ENCODE measurements at regions not wholly inside any gene's neighbourhood (a gene's known extent, or its start where the extent isn't known, plus 50 kb on each side); places are given as distances from the start of the nearest gene placed in this dataset.
"Not testable (repeated sequence)": the region's sequence is repeated elsewhere in the genome, so short reads cannot be mapped to it uniquely, and the experiment has no call there.

GRCh38 chr16:65319621-65320231 lies 197.9 kb upstream of the CDH11 start:
- no peak for DNase-seq

GRCh38 chr16:65318590-65319257 lies 196.9 kb upstream of the CDH11 start:
- no peak for DNase-seq

GRCh38 chr16:65318138-65318537 lies 196.3 kb upstream of the CDH11 start:
- no peak for DNase-seq

DNA sequence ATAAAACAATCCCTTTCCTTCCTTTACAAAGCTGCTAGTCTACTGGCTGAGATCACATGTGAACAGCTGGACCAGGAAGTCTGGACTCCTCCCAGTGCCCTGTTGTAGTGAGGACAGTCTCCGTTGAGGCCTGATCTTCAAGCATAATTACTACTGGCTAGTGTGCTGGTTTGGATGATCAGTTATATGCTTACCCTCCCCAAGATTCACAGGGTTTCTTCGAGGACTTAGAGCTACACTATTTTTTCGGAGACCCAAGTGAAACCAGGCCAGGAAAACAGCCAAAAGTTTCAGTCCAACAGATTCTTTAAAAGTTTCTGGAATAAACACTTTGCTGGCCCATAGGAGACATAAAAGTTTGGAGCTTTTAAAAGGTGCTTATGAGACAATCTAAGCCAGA lies 194.9 kb upstream of the CDH11 start:
- DNase-seq, result no peak

- DNase-seq, result no peak
These were observed 193.4 kb upstream of the CDH11 start for GRCh38 chr16:65315081-65315780.

- DNase-seq, result no peak
These were observed 192.8 kb upstream of the CDH11 start for GRCh38 chr16:65314627-65315008.

GRCh38 chr16:65313936-65314626 lies 192.2 kb upstream of the CDH11 start:
- no peak for DNase-seq

DNA sequence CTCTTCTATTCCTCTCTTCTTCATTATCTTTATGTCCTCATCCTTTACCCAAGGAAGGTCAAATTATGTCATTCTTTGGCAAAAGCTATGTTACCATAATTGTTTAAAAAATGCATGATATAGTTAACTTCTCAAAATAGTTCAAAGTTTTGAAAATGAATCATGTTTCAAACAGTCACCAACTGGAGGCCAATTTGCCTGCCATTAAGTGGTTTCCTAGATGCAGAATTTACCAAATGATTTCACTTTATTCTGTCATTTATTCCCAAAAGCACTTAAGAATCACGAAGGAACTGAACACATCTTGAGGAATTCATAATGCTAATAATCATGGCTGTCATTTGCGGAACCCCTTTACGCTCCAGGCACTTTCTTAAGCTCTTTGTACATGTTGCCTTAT lies 190.9 kb upstream of the CDH11 start:
- DNase-seq, result no peak

GRCh38 chr16:65312071-65312470 lies 190.2 kb upstream of the CDH11 start:
- no peak for DNase-seq

DNA sequence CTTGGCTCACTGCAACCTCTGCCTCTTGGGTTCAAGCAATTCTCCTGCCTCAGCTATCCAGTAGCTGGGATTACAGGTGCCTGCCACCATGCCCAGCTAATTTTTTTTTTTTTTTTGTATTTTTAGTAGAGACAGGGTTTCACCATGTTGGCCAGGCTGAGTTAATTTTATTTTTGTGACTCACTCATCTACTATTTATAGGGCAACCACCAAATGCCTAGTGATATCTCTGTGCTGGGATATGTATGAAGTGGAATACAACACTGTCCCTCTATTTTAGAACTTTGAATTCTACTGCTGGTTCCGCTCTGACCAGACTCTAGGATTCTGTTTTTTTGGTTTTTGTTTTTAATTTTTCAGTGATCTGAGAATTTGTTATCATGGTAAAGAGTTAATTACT lies 188.6 kb upstream of the CDH11 start:
- DNase-seq, result not testable (repeated sequence)

DNA sequence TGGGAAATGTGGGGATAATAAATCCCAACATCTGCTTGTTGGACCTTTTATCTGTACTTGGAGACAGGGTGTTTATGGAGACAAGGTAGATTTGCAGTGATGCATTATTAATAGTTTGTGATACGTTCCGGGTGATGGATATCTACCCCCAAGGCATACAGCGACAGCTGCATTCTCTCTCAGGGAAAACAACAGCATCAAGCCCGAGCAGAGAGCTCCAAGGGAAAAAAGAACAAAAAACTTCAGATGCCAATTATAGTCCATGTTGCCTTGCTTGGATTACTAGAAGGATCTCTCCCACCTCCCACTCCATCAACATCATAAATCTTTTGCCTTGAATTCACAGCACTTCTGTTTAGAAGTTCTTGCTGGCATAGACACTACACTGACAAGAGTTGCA lies 187.5 kb upstream of the CDH11 start:
- no peak for DNase-seq

GRCh38 chr16:65308506-65308905 lies 186.6 kb upstream of the CDH11 start:
- no peak for DNase-seq

- no peak for DNase-seq
These were observed 185.4 kb upstream of the CDH11 start for GRCh38 chr16:65307286-65307685.

DNA sequence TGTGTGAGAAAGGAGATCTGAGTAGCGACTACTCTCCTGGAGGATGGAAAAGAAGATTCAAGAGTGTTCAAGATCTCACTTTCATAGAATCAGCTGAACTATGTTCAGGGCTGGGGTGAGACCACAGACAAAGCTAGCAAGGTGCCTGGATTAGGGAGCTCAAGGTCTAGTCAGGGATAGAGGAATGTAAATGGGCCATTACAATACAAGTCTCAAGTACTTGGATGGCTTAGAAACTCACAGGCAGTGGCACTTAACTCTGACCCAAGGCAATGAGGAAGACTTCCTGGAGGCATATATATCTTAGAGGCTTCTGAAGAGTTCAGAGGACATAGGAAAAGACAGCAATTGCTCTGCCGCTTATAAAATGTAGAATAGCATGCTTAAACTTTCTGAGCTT lies 184.9 kb upstream of the CDH11 start:
- no peak for DNase-seq

GRCh38 chr16:65306300-65306699 lies 184.4 kb upstream of the CDH11 start:
- DNase-seq, result no peak

- DNase-seq, result no peak
These were observed 183.6 kb upstream of the CDH11 start for GRCh38 chr16:65305266-65305959.

DNA sequence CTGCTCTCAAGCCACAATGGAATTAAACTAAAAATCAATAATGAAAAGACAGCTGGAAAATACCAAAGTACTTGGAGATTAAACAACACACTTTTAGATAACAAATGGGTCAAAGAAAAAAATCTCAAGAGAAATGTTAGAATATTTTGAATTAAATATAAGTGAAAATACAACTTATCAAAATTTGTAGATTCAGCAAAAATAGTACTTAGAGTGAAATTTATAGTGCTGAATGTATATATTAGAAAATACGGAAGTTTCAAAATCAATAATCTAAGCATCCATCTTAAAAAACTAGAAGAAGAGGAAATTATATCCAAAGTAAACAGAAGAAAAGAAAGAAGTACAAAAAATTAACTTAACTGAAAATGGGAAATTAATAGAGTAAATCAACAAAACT lies 179.2 kb upstream of the CDH11 start:
- DNase-seq, result no peak

GRCh38 chr16:65297453-65297852 lies 175.6 kb upstream of the CDH11 start:
- no peak for DNase-seq

DNA sequence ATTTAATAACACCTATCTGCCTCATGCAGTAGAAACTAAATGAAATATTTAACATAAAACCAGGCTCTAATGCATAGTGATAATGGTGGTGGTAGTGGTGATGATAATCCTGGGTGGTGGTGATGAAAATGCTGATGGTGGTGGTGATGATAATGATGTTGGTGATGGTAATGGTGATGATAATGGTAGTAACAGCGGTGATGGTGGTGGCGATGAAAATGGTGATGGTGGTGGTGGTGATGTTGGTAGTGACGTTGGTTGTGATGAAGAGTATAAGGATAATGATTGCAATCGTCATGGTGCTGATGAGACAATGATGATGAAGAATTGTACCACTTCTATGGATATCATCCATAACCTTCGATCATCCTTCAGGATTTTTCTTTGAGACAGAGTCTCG lies 173.7 kb upstream of the CDH11 start:
- DNase-seq, result no peak

DNA sequence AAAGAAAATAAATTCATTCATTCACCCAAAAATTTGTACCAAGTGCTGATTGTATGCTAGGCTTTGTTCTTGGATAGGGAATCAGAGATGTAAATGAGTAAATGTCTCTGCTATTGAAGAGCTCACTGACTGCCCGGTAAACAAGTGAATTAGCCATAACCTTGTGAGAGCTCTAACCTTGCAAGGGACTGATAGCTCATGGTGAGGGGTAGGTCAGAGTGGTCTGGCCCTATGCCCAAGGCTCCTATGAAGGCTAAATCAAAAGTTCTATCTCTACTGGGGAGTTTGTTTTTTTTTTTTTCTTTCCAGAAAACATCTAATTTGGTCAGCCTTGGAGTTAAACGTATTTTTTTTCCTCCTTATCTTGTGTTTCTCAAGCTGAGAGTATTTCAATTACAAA lies 172.8 kb upstream of the CDH11 start:
- no peak for DNase-seq

DNA sequence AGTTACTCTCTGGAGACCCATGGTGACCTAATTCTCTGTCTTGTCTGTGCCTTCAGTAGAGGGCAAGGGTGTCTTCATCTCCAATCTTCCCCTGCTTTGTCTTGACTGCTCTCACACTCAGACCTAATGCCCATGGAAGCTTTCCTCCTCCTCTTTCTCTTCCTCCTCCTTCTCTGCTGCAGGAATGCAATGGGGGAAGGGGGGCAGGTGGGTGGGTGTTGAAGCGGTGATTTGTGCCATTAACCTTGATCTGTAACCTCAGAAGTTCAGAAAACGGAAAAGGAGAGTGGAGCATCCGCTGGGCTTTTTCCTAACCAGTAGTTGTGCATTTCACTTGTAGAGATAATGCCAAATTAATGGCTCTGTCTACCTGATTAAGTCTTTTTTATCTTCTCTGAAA lies 172.3 kb upstream of the CDH11 start:
- no peak for DNase-seq

DNA sequence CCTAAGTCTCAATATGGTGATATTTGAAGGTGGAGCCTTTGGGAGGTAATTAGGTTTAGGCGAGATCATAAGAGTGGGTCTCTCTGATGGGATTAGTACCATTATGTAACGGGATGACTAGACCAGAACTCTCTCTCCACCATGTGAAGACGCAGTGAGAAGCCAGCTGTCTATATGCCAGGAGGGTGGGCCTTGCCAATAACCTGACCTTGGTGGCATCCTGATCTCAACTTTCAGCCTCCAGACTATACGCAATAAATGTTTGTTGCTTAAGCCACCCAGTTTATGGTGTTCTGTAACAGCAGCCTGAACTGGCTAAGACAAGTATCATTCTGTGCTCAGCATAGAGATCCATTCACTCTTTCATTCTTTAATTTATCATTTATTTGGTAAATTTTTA lies 167.2 kb upstream of the CDH11 start:
- no peak for DNase-seq

DNA sequence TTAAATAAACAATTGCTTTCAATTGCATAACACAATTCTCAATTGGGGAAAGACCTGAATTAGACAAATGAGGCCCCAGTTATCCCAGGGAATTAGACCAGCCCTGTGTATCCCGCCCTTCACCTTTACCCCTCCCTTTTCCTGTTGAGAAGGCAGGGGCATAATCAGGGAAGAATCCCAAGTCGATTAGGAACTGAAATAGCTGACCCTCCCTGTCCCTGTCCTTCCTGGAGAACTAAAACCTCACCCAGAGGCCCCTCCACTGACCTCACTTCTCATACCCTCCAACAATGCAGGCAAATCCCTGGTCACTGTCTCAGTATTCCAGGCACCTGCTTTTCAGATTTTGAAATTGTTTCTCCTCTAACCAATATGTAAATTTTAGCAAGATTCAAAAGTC lies 165.4 kb upstream of the CDH11 start:
- no peak for DNase-seq

Measured in NCI-H1417 (cell line).